Activated naive CD8-positive, alpha-beta T cell treated with anti-CD3 and anti-CD28 coated beads, Interleukin-2, amount 50 U/mL, for 24 hours (primary cell): ENCODE measurements at regions not wholly inside any gene's neighbourhood (a gene's known extent, or its start where the extent isn't known, plus 50 kb on each side); places are given as distances from the start of the nearest gene placed in this dataset.
"Not testable (repeated sequence)": the region's sequence is repeated elsewhere in the genome, so short reads cannot be mapped to it uniquely, and the experiment has no call there.

Experiments
- ATAC-seq: fragments of 150-1000 bp; cut with Tn5 transposase; one replicate; pipeline ENCODE4 v1.10.0; 2021
- DNase-seq: peaks from one replicate; pipeline ENCODE4 v3.0.0; 2021
- H3K27ac Mint-ChIP-seq: one replicate; pipeline ENCODE4 v1.8.0; 2021; ENCODE audit warnings: mild to moderate bottlenecking, mixed read lengths
- H3K27me3 Mint-ChIP-seq: one replicate; pipeline ENCODE4 v1.8.0; 2021; ENCODE audit warnings: mixed read lengths
- H3K36me3 Mint-ChIP-seq: one replicate; pipeline ENCODE4 v1.8.0; 2021; ENCODE audit warnings: low read depth, mixed read lengths
- H3K4me1 Mint-ChIP-seq: one replicate; pipeline ENCODE4 v1.8.0; 2021; ENCODE audit warnings: mixed read lengths
- H3K4me3 Mint-ChIP-seq: one replicate; pipeline ENCODE4 v1.8.0; 2021; ENCODE audit warnings: mild to moderate bottlenecking, moderate library complexity, mixed read lengths
- H3K9me3 Mint-ChIP-seq: one replicate; pipeline ENCODE4 v1.8.0; 2021; ENCODE audit warnings: mixed read lengths

DNA sequence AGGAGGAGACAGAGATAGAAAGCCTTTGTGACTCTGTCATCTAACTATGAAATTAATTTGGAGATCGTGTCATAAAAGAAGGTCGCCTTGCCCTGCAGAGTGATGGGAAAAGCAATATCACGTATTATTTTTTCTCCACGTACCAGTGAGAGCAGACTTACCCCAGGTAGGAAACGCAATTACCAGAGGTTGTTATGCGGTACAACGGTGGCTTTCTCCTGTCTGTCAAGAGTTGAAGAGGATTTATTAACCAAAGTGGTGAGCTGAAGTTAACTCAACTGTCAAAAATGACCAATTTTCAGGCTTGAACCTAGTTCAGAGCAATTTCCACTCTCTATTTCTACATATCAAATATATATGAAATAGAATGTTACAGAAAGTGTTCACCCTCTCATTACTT lies 282.6 kb upstream of the PFKP start:
- H3K27me3 Mint-ChIP-seq, result peaks cover 11% of the 10 kb centered on the region
- DNase-seq (no peak), ATAC-seq (no peak)
- H3K4me1 Mint-ChIP-seq, result no peaks in the 10 kb centered on the region
- H3K36me3 Mint-ChIP-seq, result no peaks in the 10 kb centered on the region
- no peak overlapping the region for H3K4me3 Mint-ChIP-seq
- no peak overlapping the region for H3K27ac Mint-ChIP-seq
- no peaks in the 10 kb centered on the region for H3K9me3 Mint-ChIP-seq

DNA sequence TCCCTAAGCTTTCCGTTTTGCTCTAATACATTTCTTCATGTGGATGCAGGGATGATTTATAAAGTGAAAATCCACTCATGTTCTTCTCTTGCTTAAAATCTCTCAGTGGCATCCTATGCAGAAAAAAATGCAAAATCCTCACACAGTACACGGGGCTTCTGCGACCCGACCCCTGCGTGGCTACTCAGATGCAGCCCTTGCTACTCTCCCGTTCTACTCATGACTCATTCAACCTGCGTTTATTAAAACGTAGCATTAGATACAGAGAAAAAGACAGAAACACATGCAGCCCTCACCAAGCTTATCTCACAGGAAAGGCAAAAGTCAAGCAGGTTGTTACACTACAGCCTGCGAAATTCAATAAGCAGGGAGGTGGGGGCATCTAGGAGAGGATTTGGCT lies 284.4 kb upstream of the PFKP start:
- no peak overlapping the region for H3K27ac Mint-ChIP-seq
- H3K36me3 Mint-ChIP-seq, result no peaks in the 10 kb centered on the region
- no peak overlapping the region for H3K4me3 Mint-ChIP-seq
- no peaks in the 10 kb centered on the region for H3K4me1 Mint-ChIP-seq
- no peak for ATAC-seq
- no peak for DNase-seq
- peaks cover 12% of the 10 kb centered on the region for H3K27me3 Mint-ChIP-seq
- H3K9me3 Mint-ChIP-seq, result no peaks in the 10 kb centered on the region

DNA sequence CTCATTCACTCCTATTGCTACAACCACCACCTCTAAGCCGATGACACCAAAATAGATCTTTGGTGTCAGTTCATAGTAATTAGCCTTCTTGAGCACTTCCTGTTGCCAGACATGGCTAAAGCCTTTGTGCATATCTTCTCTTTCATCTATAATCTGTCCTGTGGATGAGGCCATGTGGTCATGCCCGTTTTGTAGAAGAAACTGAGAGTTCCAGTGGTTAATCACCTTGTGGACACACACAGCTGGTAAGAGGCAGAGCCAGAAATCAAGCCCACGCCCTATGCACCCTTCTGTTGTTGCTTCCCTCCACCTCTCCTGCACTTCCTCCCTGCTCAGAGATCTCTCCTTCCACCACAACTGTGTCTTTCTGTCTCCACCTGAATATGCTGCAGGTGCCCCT lies 285.1 kb upstream of the PFKP start:
- Mint-ChIP-seq H3K4me1 (no peaks in the 10 kb centered on the region), H3K27ac (no peak overlapping the region), H3K36me3 (no peaks in the 10 kb centered on the region), H3K9me3 (no peaks in the 10 kb centered on the region), H3K4me3 (no peak overlapping the region), H3K27me3 (peaks cover 9% of the 10 kb centered on the region)
- ATAC-seq (no peak), DNase-seq (no peak)

DNA sequence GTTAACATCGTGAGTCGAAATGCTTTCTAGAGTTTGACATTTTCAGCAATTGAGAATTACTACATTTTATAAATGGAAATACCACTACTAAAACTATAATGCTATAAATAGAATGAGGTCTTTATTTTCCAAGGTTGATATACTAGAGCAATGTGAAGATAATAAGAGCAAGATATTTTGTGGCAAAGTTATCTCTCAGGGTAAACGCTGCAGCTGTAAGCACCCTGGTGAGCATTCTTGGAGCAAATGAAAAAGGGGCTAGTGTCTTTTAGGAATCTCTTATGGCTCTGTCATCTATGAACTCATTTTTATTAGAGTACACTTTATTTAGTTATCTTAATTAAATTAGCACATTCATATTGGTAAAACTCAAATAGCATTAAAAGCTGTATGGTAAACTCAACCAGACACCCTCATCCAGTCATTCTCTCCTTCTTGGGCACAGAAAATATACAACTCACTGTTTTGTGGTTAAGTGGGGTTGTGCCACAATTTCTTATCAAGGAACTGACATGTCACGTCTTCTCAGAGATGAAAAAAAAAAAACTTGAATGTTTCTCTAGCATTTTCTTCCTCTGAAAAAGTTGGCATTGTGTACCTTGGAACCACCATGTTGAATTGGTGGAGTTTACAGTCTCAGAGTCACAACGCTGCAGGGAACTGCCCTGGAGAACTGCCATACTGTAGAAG lies 289.5 kb upstream of the PFKP start:
- Mint-ChIP-seq H3K27ac (no peak overlapping the region), H3K9me3 (no peaks in the 10 kb centered on the region), H3K36me3 (no peaks in the 10 kb centered on the region), H3K4me3 (no peak overlapping the region), H3K4me1 (no peaks in the 10 kb centered on the region), H3K27me3 (peaks cover 4% of the 10 kb centered on the region)
- no peak for ATAC-seq
- no peak for DNase-seq

DNA sequence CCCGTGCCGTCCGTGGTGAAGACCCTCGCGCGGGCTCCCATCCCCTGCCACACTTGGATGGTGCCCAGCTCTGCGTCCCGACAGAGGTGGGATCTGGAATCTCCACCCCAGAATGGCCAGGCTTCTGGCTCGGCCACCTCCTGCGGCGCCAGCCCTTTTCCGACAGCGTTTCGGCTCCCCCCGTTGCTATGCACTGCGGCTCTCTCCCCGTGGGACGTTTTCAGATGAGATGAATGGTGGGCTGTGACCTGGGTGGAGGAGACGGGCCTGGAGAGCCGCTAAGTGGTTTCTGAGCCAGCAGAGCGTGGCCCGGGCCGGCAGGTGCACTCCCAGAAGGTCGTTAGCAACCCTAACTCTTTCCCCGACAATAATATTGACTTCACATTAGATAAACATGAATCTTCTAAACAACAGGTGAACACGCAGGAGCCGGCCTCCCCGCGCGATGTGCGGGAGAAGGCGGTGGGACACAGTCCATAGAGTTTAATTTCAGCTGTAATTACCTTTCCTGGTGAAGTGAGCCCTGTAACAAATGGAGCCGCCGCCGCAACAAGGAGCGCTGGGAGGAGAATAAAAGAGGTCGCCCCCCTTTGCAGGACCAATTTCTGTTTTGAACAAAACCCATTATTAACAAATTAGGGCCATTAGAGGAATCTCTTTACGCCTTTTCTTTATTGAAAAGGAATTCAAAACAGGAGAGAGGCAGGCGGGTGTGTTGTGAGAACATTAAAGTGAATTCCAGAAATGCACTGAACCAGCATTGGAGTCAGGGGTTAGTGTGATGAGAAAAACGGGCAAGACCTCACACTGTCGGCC lies 294.3 kb upstream of the PFKP start:
- Mint-ChIP-seq H3K4me3 (no peak overlapping the region), H3K9me3 (no peaks in the 10 kb centered on the region), H3K27ac (no peak overlapping the region), H3K4me1 (no peaks in the 10 kb centered on the region), H3K27me3 (peaks cover 4% of the 10 kb centered on the region), H3K36me3 (no peaks in the 10 kb centered on the region)
- DNase-seq (no peak), ATAC-seq (no peak)

DNA sequence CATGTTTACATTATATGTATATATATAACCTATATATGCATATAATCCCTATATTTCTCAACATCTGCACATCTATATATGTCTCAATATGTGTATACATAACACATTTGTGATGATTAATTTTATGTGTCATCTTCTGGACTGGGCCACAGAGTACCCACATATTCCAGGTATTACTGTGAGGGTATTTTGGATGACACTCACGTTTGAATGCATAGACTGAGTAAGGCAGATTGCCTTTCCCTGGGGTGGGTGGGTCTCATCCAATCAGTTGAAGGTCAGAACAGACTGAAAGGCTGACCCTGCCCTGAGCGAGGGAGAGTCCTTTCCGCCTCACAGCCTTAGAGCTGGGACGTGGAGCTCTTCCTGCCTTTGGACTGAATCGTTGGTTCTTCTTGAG lies 295.2 kb upstream of the PFKP start:
- ATAC-seq (no peak), DNase-seq (no peak)
- H3K4me1 Mint-ChIP-seq, result no peaks in the 10 kb centered on the region
- no peak overlapping the region for H3K4me3 Mint-ChIP-seq
- H3K27ac Mint-ChIP-seq, result no peak overlapping the region
- peaks cover 6% of the 10 kb centered on the region for H3K27me3 Mint-ChIP-seq
- H3K9me3 Mint-ChIP-seq, result no peaks in the 10 kb centered on the region
- H3K36me3 Mint-ChIP-seq, result no peaks in the 10 kb centered on the region

DNA sequence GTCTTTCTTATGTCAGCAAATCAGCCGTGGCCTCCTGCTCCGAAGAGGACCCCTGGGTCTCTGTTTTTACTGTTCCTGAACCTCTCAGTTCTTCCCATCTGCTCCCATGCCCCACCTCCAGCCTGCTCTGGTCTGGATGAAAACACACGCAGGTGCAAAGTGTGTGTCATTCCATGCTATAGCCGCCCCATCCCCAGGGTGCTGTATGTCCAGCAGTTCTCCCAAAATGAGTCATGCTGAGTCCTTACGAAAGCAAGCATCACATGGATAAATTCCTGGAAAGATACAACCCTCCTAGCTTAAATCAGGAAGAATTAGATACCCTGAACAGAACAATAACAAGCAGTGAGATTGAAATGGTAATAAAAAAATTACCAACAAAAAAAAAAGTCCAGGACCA lies 300.1 kb upstream of the PFKP start:
- not testable (repeated sequence) for H3K36me3 Mint-ChIP-seq, H3K27ac Mint-ChIP-seq, H3K4me3 Mint-ChIP-seq, DNase-seq, H3K9me3 Mint-ChIP-seq, ATAC-seq, H3K4me1 Mint-ChIP-seq
- H3K27me3 Mint-ChIP-seq, result peaks cover 18% of the 10 kb centered on the region

DNA sequence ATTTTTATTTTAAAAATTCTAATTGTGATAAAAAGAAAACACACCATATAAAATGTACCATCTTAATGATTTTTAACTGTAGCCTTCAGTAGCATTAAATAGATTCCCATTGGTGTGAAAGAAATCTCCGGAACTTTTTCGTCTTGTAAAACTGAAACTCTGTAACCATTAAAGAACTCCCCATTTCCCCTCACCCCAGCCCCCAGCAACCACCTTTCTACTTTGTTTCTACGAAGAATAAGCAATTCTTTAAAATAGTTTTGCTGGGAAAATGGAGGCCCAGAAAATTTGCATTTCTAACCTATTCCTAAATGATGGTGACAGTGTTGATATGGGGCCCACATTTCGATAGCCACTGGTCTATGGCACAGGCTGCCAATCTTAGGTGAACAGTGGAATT lies 305.4 kb upstream of the PFKP start:
- Mint-ChIP-seq H3K4me1 (no peaks in the 10 kb centered on the region), H3K27ac (no peak overlapping the region), H3K27me3 (peaks cover 14% of the 10 kb centered on the region), H3K9me3 (peaks cover 14% of the 10 kb centered on the region), H3K4me3 (no peak overlapping the region), H3K36me3 (no peaks in the 10 kb centered on the region)
- DNase-seq (no peak), ATAC-seq (no peak)

DNA sequence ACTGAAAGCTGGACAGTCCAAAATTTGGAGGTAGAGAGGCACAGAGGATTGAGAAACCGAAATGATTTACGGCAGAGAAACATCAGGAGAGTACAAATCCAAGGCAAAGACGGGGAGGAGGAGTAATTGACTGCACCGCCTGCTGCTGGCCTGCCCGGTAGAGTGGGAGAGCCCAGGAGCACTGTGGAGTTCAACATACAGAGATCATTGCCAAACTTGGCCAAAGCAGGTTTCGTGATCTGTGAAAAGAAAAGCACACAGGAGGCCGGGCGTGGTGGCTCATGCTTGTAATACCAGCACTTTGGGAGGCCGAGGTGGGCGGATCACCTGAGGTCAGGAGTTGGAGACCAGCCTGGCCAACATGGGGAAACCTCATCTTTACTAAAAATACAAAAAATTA lies 306.0 kb upstream of the PFKP start:
- Mint-ChIP-seq H3K4me3 (no peak overlapping the region), H3K4me1 (no peaks in the 10 kb centered on the region), H3K36me3 (no peaks in the 10 kb centered on the region), H3K27me3 (peaks cover 13% of the 10 kb centered on the region), H3K27ac (no peak overlapping the region), H3K9me3 (peaks cover 14% of the 10 kb centered on the region)
- ATAC-seq, result no peak
- no peak for DNase-seq

DNA sequence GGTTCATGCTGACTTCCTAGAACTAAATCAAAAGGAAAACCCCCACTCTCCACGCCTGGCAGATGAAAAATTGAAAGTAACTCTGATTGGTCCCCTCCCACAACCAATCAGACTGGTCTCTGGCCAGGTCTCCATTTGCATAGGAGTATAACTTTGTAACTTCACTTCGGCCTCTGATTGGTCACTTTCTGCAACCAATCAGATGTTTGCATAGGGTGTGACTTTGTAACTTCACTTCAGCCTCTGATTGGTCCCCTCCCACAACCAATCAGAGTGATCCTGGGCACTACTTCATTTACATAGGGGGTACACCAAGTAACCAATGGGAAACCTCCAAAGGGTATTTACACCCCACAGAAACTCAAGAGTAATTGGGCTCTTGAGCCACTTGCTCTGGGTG lies 306.6 kb upstream of the PFKP start:
- DNase-seq (no peak), ATAC-seq (no peak)
- H3K36me3 Mint-ChIP-seq, result no peaks in the 10 kb centered on the region
- peaks cover 14% of the 10 kb centered on the region for H3K9me3 Mint-ChIP-seq
- H3K4me1 Mint-ChIP-seq, result no peaks in the 10 kb centered on the region
- no peak overlapping the region for H3K4me3 Mint-ChIP-seq
- H3K27me3 Mint-ChIP-seq, result peaks cover 9% of the 10 kb centered on the region
- no peak overlapping the region for H3K27ac Mint-ChIP-seq

DNA sequence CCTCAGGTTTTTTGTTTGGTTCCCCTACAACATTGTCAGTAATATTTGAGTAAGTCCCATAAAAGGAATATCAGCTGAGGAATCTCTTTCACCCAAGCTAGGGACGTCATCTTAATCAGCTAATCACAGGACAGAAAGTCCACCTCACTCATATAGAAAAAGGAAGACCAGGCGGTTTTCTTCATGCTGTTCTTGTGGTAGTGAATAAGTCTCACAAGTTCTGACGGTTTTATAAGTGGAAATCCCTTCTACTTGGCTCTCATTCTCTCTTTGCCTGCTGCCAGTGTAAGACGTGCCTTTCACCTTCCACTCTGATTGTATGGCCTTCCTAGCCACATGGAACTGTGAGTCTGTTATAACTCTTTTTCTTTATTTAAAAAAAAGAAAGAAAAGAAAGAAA lies 308.1 kb upstream of the PFKP start:
- Mint-ChIP-seq H3K9me3 (peaks cover 21% of the 10 kb centered on the region), H3K36me3 (no peaks in the 10 kb centered on the region), H3K27ac (no peak overlapping the region), H3K27me3 (peaks cover 9% of the 10 kb centered on the region), H3K4me1 (no peaks in the 10 kb centered on the region), H3K4me3 (no peak overlapping the region)
- no peak for ATAC-seq
- DNase-seq, result no peak

DNA sequence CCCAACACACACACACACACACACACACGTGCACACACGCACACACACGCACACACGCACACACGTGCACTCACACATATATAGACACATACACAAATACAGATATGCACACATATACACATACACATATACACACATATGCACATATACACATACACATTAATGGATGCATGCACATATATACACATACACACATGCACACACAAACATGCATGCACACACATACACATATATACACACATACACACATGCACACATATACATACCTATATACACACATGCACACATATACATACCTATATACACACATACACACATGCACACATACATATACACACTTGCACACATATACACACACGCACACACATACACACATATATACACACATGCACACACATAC lies 312.4 kb upstream of the PFKP start:
- Mint-ChIP-seq H3K4me3 (no peak overlapping the region), H3K27me3 (peaks cover 2% of the 10 kb centered on the region), H3K27ac (no peak overlapping the region), H3K36me3 (no peaks in the 10 kb centered on the region), H3K9me3 (peaks cover 11% of the 10 kb centered on the region), H3K4me1 (no peaks in the 10 kb centered on the region)
- no peak for DNase-seq
- ATAC-seq, result no peak

DNA sequence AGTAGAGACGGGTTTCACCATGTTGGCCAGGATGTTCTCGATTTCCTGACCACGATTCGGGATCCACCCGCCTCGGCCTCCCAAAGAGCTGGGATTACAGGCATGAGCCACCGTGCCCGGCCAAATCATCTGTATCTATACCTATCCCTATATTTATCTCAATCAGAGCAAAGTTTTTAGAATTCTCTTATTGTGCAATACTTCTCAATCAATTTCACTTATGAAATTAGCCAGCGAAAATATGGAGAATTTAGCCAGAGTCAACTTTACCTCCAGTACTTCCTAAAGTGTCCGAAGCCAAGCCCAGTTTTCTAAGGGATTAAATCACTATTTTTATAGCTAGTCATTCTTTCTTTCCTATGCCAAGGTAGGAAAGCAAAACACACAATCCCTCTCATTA lies 319.1 kb upstream of the PFKP start:
- Mint-ChIP-seq H3K4me3 (no peak overlapping the region), H3K4me1 (peaks cover 4% of the 10 kb centered on the region), H3K36me3 (no peaks in the 10 kb centered on the region), H3K27me3 (peaks cover 4% of the 10 kb centered on the region), H3K27ac (no peak overlapping the region), H3K9me3 (no peaks in the 10 kb centered on the region)
- DNase-seq (no peak), ATAC-seq (no peak)

DNA sequence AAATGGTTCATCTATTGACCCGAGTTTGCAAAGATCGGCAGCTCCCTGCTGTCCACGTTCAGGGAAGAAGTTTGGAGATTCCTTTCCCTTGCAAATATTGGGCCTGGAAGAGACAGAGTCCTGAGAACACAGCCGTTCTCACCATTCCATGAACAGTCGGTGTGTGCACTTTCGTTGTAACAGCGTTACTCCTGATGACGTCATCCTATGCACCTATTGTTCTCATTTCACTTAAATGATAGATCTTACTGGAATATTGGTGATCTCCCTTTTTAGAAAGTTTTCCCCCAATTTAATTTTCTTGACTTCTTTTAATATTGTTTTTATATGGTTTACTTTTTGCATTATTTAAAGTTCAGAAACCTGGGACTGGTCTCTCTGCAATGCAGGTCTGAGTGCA lies 320.7 kb upstream of the PFKP start:
- peaks cover 4% of the 10 kb centered on the region for H3K4me1 Mint-ChIP-seq
- H3K27me3 Mint-ChIP-seq, result peaks cover 4% of the 10 kb centered on the region
- no peak overlapping the region for H3K27ac Mint-ChIP-seq
- DNase-seq (no peak), ATAC-seq (no peak)
- no peaks in the 10 kb centered on the region for H3K9me3 Mint-ChIP-seq
- H3K36me3 Mint-ChIP-seq, result no peaks in the 10 kb centered on the region
- no peak overlapping the region for H3K4me3 Mint-ChIP-seq

DNA sequence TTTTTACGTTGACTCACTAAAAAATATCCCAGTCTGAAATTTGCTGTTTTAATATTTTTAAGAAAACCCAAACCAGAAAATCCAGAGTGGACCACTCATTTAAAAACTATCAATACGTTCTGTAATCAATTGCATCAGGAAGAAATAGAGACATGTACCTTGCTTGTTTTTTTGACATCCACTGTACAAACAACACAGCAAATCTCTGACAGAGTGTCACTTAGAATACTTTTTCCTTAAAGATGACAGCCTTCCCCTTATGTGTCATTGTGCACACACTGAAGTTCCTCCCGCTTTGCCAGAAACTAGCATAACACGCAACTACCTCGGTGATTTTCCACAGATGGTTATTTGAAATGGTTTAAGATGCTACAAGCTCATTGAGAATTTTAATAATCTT lies 321.7 kb upstream of the PFKP start:
- Mint-ChIP-seq H3K9me3 (no peaks in the 10 kb centered on the region), H3K4me3 (no peak overlapping the region), H3K4me1 (peaks cover 4% of the 10 kb centered on the region), H3K27ac (no peak overlapping the region), H3K36me3 (no peaks in the 10 kb centered on the region), H3K27me3 (peaks cover 8% of the 10 kb centered on the region)
- DNase-seq, result no peak
- no peak for ATAC-seq
